HG03558 (cell line): ENCODE measurements at regions not wholly inside any gene's neighbourhood (a gene's known extent, or its start where the extent isn't known, plus 50 kb on each side); places are given as distances from the start of the nearest gene placed in this dataset.

ENCODE experiments used
- ATAC-seq: cut with Tn5 transposase; IDR thresholded peaks from one replicate; pipeline ENCODE4 v1.9.1; 2021; ENCODE audit warnings: moderate number of reproducible peaks; ENCODE audit not compliant: unreplicated experiment; ENCODE audit errors: extremely low read depth

DNA sequence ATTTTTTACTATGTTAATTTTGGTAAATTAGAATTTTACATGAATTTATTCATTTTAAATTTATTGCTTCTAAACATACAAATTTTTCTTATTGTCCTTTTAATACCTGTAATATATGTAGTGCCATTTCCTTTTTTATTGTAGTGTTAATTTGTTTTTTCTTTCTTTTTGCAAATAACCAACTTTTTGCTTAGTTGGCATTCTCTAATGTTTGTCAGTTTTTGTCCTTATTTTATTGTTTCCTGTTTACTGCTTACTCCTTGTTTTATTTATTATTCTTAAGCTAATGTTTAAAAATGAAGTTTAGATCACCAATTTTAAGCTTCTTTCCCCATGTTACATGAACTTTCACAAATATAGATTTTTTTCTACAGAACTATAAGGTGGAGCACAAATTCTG is 516.6 kb downstream of the SLITRK1 start:
- ATAC-seq, result no peak

DNA sequence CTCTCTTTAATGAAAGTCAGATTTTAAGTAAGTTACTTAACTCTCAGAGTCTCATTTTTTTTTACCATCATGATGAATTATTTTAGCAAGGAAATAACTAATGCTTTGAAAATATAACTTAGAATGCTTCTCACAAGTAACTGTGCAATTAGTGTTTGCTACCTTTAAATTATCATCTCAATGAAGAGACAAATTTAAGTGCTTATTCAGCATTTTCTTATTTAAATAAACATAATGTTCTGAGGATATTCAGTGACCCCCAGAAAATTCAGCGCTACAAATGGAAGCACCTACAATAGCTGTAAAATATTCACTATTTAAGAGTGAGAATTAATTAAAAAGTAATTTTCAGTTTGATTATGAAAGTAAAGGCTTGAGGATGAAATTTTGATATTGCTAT is 527.2 kb downstream of the SLITRK1 start:
- ATAC-seq, result no peak

DNA sequence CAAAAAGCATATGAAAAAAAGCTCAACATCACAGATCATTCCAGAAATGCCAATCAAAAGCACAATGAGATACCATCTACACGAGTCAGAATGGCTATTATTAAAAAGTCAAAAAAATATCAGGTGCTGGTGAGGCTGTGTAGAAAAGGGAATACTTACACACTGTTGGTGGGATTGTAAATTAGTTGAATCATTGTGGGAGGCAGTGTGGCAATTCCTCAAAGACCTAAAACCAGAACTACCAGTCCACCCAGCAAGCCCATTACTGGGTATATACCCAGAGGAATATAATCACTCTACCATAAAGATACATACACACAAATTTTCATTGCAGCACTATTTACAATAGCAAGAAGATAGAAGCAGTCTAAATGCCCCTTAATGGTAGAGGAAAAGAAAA is 529.9 kb downstream of the SLITRK1 start:
- ATAC-seq, result no peak

DNA sequence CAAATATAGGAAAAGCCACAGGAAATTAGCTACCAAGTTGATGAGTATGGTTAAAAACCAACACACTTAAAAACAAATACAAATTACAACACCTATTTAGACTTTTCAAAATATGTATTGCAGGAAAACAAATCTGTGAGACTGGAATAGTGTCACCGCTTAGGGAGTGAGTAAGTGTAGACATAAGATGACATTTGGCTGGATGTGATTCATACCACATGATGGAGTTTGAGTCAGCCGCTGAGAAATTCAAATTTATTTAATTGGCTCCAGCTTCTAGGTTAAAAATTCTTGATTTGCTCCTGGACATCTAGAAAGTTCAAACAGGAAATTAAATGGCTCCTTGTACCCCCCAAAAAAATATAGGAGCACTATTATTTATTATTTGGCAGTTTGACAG is 531.7 kb downstream of the SLITRK1 start:
- ATAC-seq, result no peak

DNA sequence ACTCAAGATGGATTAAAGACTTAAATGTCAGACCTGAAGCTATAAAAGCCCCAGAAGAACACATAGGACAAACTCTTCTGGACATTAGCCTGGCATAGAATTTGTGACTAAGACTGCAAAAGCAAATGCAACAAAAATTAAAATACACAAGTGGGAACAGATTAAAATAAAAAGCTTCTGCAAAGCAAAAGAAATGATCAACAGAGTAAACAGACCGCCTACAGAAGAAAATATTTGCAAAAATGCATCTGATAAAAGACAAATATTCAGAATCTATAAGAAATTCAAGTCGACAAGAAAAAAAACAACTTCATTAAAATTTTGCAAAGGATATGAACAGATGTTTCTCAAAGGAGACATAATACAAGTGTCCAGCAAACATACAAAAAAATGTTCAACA is 537.8 kb downstream of the SLITRK1 start:
- ATAC-seq, result no peak

DNA sequence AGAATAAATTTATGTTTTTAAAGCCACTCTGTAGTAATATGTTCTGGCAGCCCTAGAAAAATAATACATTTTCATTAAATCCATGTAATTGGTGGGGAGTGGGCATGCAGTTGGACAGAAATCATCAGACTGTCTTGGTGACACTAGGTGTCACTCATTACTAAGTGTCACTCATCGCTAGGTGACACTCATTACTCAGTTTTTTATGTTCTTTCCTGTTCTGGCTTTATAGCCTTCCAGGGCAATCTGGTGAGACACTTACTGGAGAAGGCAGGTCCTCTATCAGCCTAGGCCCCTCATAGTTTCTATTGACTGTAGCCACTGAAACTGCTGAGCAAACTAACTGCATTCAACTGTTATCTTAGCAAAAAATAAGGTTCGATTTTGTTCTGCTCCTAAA is 542.1 kb downstream of the SLITRK1 start:
- no peak for ATAC-seq

DNA sequence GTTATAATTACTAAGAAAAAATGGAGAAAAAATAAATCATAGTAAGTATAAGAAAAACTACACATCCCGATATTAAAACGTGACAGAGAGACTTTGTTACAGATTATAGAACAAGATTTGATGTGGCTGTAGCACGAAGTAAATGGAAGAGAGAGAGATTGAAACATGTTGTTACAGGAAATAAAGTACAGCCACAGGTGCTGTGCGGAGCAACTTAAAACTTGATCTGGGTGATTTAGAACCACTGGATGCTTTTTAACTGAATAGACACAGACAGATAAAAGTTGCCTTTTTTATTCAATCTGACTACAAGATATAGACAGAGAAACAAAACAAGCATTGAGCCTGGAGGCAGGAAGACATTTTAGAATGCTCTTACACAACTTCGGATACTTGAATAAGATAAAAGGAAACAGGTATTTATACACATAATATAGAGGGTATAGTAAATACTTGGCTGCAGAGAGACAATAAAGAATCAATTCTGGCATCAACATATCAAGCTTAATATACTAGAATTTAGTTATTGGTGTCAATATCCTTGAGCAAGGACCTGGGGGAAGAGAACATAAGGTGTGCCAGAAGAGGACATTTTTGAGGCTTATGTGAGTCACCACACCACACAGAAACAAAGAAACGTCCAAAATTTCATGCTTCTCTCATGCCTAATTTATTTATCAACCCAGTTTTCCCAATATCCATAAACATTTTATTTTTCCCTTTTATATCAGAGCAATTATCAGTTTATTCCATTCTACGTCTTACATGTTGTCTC is 548.5 kb downstream of the SLITRK1 start:
- no peak for ATAC-seq

DNA sequence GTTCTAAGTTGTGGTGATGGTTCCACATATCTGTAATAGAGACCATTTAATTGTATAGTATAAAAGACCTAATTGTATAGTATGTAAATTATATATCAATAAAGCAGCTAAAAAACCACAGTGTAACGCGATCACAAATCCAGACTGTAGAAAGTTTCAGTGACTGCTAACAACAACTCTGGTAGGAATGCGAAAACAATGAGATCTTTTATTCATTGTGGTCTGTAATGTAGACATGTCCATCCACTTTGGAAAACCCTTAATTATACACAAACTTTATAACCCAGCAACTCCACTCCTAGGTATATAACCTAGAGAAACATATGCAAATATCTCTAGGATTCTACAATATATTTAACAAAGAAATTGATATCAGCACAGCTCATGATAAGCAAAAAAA is 549.5 kb downstream of the SLITRK1 start:
- no peak for ATAC-seq

DNA sequence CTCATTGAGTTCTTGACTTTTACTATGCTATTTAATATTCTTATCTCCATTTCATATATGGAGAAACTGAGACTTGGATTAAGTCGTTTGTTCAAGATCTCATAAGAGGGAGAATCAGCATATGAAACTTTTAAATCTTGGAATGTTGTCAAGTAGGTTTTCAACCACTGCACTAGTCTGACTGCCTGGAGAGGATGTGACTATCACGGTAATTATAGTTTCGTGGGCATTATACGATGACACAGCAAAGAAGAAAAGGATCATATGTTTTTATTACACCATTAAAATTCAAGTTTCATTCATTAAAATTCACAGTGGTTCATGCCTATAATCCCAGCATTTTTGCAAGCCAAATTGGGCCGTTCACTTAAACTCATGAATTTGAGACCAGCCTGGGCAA is 555.2 kb downstream of the SLITRK1 start:
- no peak for ATAC-seq

DNA sequence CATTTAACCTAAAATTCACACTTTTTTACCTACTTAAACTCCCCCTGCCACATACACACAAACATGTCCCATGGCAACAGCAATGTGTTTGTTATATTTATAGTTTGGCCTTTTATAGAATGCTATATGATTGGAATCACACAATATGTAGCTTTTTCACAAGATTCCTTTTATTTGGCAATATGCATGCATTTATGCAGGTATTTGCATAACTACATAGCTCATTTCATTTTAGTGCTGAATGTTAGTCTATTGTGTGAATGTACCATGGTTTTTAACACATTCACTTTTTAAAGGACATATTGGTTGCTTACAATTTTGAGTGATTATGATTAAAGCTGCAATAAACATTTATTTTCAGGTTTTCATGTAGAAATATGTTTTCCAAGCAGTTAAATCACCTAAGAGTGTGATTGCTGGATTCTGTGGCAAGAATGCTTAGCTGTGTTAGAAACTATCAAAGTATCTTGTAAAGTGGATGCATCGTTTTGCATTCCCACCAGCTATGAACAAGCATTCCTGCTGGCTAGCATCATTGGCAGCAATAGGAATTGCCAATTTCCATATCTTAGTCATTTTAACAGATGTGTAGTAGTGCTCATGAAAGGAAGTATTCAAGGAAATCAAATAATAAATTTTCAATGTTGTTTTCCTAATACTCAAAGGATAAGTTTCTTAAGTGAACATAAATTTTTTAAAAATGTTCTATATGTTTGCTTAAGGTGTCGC is 557.0 kb downstream of the SLITRK1 start:
- ATAC-seq, result no peak

DNA sequence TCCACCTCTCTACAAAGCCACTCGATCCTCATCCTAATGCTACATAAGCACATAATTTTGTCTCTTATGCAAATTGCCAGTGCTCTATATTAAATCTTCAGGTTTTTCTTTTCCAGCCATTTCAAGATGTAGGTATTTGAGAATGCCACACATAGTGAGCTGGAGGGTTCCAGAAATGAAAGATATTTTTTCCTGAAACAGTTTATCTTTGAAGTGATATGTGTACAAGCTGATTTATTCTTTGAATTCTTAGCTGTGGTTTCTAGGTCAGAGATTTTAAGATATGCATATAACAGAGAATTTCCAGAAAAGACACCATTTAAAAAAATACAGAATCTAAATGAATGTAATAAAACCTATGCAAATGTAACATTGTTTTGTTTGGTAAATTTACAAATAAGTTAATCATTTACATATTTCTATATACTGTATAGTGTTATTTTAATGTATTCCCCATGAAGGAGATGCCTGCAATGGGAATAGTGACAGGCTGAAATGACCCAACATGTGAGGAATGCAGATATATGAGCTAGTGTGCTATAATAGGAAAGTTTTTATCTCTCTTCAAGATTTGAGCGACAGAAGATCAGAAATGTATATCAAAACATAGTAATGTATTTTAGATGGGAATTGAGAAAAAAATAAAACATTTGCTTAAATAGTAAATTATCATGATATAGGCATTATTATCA is 570.2 kb downstream of the SLITRK1 start:
- ATAC-seq, result no peak

DNA sequence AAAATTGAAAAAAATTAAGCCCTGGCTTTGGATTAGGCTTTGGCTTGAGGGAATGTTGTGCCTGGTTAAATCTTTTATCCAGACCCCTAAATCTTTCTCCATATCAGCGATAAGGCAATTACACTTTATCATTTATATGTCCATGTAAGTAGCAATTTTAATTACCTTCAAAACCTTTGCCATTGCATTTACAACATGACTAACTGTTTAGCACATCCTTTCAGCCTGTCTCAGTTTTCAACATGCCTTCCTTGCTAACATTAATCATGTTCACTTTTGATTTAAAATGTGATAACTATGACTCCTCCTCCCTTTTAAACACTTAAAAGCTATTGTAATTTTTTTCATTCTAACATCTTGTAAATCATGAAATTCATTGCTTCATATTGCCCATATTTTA is 583.7 kb downstream of the SLITRK1 start:
- no peak for ATAC-seq

DNA sequence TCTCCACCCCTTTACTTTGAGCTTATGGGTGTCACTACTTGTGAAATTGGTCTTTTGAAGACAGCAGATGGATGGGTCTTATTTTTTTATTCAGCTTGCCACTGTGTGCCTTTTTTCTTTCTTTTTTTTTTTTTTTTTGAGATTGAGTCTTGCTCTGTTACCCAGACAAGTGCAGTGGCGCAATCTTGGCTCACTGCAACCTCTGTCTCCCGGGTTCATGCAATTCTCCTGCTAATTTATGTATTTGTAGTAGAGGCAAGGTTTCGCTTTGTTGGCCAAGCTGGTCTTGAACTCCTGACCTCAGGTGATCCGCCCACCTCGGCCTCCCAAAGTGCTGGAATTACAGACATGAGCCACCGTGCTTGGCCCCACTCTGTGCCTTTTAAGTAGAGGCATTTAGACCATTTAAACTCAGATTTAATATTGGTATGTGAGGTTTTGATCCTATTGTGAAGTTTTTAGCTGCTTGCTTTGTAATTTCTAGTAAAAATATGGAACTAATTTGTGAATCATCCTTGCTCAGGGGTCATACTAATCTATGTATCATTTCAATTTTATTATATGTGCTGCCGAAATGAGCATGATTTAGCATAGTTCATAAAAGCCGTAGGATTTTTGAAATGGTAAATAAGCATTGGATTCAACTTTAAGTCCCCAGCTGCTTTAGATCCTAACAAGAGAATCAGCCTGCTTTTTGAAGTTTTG is 584.5 kb downstream of the SLITRK1 start:
- no peak for ATAC-seq

DNA sequence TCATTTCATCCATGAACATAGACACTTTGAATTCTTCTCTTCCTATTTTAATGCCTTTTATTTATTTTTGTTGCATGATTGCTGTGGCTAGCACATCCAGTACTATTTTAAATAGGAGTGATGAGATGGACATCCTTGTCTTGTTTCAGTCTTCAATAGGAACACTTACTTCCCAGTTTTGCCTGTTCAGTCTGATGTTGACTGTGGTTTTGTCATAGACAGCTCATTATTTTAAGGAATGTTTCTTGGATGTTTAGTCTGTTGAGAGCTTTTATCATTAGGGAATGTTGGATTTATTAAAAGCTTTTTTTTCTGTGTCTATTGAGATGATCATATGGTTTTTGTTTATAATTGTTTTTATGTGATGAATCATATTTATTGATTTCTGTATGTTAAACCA is 586.6 kb downstream of the SLITRK1 start:
- ATAC-seq, result no peak

DNA sequence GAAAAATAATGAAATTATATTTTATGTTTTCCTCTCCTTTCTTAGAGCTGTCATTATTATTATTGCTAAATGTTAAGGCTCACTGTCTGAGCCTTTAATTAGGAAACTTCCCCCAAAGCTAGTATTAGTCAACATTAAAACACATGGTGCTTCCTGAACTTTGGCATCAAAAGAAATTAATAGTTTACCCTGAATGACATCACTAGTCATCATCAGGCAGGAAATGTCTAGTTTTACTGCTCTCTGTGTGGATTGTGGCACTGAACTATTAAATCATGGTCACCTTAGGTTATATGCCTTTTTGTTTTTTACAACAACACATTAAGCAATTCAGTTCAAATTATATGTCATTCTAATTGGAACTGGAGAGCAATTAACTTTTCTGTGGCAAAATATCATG is 595.5 kb downstream of the SLITRK1 start:
- no peak for ATAC-seq

DNA sequence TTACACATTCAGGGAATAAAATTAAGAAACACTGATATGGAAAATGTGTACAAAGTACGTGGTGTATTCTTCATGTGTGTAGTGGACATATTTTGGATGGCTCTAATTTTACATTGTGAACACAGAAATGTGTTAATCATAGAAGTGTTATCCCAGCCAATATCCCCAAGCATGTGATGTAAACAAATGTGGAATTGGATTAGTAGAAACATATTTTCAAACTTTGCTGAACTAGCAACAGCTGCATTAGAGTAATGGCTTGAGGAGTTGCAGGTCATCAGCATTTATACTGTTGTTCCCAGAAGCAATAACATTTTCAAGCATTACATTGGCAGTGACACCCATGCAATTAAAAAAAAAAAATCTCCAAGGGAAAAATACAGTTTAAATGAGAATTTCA is 600.6 kb downstream of the SLITRK1 start:
- ATAC-seq, result no peak

DNA sequence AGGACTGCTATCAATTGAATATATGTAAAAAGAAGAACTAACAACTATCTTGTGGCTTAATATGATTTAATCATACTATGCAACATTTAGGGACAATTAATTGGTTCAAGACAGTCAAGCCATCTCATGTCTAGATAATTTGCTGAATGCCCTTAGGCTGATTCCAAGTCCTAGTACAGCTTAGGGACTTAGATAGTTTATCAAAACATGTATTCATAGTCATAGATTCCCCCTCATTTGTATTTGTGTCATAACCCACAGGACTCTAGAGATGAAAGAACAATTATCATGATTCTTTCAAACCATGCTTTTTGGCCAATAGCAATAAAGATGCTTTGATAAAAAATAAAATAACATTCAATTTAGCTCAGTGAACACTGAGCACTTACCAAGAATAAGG is 607.6 kb downstream of the SLITRK1 start:
- no peak for ATAC-seq

DNA sequence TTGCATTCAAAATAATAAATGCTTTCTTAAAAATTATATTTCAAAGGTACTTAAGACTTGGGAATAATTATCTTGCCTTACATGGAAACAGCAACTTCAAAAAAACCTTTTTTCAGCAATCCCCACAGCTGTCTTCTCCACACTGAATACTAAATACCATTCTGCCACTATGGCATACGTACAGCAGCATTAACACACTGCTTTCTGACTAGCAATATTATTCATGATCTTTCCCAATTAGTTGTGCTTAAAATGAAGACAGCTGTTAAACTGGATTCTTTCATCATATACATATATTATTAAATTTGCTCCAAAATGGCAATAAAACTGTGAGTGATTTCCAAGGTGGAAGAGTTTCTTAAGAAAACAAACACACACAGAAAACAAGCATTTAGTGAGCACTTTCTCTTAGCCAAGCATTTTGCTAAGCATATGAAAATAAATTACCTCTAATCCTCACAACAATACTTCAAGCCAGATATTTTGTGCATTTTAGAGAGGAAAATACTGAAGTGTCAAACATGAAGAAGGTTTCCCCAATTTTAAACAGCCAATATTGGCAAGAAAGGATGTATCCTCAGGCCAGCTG is 609.5 kb downstream of the SLITRK1 start:
- ATAC-seq, result no peak

DNA sequence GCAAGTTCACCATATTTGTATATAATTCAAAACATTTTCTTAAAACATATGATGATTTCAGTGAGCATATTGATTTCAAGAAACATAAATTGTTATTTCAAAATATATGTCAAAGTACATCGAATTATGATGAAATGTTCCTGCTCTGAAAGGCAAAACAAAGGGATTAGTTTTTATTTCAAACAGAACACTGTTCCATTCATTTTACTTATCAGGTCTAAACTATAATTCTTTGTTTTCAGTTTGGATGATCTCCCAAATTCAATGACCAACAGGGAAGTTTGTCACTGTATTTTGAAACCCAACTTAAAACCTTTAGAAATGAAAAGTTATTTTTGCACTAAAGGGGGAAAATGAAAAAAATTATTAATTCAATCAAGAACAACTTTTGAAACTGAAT is 610.2 kb downstream of the SLITRK1 start:
- ATAC-seq, result no peak

DNA sequence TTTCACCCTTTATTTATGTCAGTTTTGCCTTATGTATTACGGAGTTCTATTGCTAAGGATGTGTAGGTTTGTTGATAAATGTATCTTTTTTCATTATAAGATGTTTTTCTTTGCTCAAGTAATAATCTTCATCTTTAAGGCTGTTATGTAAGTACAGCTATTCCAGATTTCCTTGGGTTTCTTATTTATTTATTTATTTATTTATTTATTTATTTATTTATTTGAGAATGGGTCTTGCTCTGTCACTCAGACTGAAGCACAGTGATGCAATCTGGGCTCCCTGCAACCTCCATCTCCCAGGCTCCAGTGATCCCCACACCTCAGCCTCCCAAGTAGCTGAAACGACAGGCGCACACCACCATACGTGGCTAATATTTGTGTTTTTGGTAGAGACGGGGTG is 617.0 kb downstream of the SLITRK1 start:
- no peak for ATAC-seq
